HepG2 (cell line): ENCODE measurements at regions not wholly inside any gene's neighbourhood (a gene's known extent, or its start where the extent isn't known, plus 50 kb on each side); places are given as distances from the start of the nearest gene placed in this dataset.

Source experiments
- ELF3 ChIP-seq: IDR thresholded peaks from 2 replicates; pipeline ENCODE4 v1.6.1; 2016; ENCODE audit warnings: missing genetic modification reagents, missing compliant biosample characterization
- KDM2A ChIP-seq: sonication (generic); formaldehyde crosslinking; IDR thresholded peaks from 2 replicates; pipeline ENCODE4 v1.4.0; 2020; ENCODE audit warnings: low read depth, missing genetic modification reagents, borderline replicate concordance
- LCORL ChIP-seq, 2 experiments: fragments of 450-650 bp in 1 of 2; sonication (generic) in 1 of 2; formaldehyde crosslinking in 1 of 2; IDR thresholded peaks; 2 replicates each; pipeline versions ENCODE4 v1.5.0 to v1.6.1; 2017 to 2020; ENCODE audit warnings: antibody characterized with exemption in 1 of 2, missing genetic modification reagents in 1 of 2
- RFX5 ChIP-seq: IDR thresholded peaks from 2 replicates; pipeline ENCODE4 v1.6.1; 2011; ENCODE audit warnings: low read depth, low read length, improper control_type of control experiment
- SP1 ChIP-seq, 2 experiments: fragments of 450-650 bp in 1 of 2; sonication (generic) in 1 of 2; formaldehyde crosslinking in 1 of 2; IDR thresholded peaks; 2 replicates each; pipeline versions ENCODE4 v1.4.0 to v1.6.1; 2016 to 2020; ENCODE audit warnings: missing genetic modification reagents in 1 of 2
- SRSF9 ChIP-seq: fragments of 200-400 bp; formaldehyde crosslinking; IDR thresholded peaks from 2 replicates; pipeline ENCODE4 v1.6.1; 2018; ENCODE audit warnings: borderline replicate concordance, mild to moderate bottlenecking, low read depth, low read length; ENCODE audit not compliant: insufficient read depth, poor library complexity, severe bottlenecking
- SUZ12 ChIP-seq: fragments of 150-350 bp; IDR thresholded peaks from 2 replicates; pipeline ENCODE4 v1.6.1; 2014; ENCODE audit warnings: low read depth, low read length
- XBP1 ChIP-seq: sonication (generic); formaldehyde crosslinking; IDR thresholded peaks from 2 replicates; pipeline ENCODE4 v1.5.0; 2020; ENCODE audit warnings: missing genetic modification reagents
- ZNF430 ChIP-seq: sonication (generic); formaldehyde crosslinking; IDR thresholded peaks from 2 replicates; pipeline ENCODE4 v1.9.0; 2021; ENCODE audit warnings: mild to moderate bottlenecking, missing genetic modification reagents
- ZNF570 ChIP-seq: sonication (generic); formaldehyde crosslinking; IDR thresholded peaks from 2 replicates; pipeline ENCODE4 v1.4.0; 2020; ENCODE audit warnings: mild to moderate bottlenecking, missing genetic modification reagents, borderline replicate concordance
- ZNF619 ChIP-seq: sonication (generic); formaldehyde crosslinking; IDR thresholded peaks from 2 replicates; pipeline ENCODE4 v1.4.0; 2020; ENCODE audit warnings: mild to moderate bottlenecking, missing genetic modification reagents
- TF ChIP-seq, protein P1 (sequence below): sonication (generic); formaldehyde crosslinking; IDR thresholded peaks from 2 replicates; pipeline ENCODE4 v1.5.1; 2020; ENCODE audit warnings: mild to moderate bottlenecking, missing genetic modification reagents
- TF ChIP-seq, protein P2 (sequence below): sonication (generic); formaldehyde crosslinking; IDR thresholded peaks from 2 replicates; pipeline ENCODE4 v1.8.0; 2022; ENCODE audit warnings: mild to moderate bottlenecking, missing genetic modification reagents; ENCODE audit not compliant: insufficient replicate concordance
- TF ChIP-seq, protein P3 (sequence below): sonication (generic); formaldehyde crosslinking; IDR thresholded peaks from 2 replicates; pipeline ENCODE4 v1.4.0; 2020; ENCODE audit warnings: missing genetic modification reagents, borderline replicate concordance
- TF ChIP-seq, protein P4 (sequence below): sonication (generic); formaldehyde crosslinking; IDR thresholded peaks from 2 replicates; pipeline ENCODE4 v1.4.0; 2020; ENCODE audit warnings: missing genetic modification reagents, mild to moderate bottlenecking, borderline replicate concordance
- TF ChIP-seq, protein P5 (sequence below): sonication (generic); formaldehyde crosslinking; IDR thresholded peaks from 2 replicates; pipeline ENCODE4 v1.4.0; 2020; ENCODE audit warnings: missing genetic modification reagents

DNA sequence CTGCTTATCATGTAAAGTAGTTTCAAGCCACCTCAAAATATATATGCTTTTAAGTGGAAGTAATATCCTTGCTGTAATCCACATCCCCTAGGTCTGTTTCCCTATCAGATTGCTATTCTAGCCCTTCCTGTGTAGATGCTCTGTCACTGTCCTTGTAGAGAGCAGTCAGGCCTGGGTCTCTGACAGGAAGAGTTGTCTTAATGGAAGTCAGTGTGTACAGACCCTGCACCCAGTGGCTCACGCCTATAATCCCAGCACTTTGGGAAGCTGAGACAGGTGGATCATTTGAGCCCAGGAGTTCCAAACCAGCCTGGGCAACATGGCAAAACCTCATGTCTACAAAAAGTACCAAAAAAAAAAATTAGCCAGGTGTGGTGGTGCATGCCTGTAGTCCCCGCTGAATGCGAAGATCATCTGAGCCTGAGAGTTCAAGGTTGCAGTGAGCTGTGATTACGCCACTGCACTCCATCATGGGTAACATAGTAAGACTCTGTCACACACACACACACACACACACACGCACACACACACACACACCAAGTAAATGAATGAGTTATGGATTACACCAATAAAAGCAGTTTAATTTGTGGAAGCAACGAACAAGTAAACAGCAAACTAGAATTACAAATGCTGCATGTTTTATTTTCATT, 70.2 kb upstream of the DSC1 start (continued):
- TF ChIP-seq, protein P1, sequence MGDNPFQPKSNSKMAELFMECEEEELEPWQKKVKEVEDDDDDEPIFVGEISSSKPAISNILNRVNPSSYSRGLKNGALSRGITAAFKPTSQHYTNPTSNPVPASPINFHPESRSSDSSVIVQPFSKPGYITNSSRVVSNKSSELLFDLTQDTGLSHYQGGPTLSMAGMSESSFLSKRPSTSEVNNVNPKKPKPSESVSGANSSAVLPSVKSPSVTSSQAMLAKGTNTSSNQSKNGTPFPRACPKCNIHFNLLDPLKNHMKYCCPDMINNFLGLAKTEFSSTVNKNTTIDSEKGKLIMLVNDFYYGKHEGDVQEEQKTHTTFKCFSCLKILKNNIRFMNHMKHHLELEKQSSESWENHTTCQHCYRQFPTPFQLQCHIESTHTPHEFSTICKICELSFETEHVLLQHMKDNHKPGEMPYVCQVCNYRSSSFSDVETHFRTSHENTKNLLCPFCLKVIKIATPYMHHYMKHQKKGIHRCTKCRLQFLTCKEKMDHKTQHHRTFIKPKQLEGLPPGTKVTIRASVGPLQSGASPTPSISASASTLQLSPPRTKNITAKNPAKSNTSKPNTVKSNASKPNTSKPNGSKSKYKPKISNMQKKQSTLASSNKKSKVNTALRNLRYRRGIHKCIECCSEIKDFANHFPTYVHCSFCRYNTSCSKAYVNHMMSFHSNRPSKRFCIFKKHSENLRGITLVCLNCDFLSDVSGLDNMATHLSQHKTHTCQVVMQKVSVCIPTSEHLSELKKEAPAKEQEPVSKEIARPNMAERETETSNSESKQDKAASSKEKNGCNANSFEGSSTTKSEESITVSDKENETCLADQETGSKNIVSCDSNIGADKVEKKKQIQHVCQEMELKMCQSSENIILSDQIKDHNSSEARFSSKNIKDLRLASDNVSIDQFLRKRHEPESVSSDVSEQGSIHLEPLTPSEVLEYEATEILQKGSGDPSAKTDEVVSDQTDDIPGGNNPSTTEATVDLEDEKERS = 0 out of 2 replicates have a peak, but pooled peaks have one; percentile 70
- TF ChIP-seq, protein P2, sequence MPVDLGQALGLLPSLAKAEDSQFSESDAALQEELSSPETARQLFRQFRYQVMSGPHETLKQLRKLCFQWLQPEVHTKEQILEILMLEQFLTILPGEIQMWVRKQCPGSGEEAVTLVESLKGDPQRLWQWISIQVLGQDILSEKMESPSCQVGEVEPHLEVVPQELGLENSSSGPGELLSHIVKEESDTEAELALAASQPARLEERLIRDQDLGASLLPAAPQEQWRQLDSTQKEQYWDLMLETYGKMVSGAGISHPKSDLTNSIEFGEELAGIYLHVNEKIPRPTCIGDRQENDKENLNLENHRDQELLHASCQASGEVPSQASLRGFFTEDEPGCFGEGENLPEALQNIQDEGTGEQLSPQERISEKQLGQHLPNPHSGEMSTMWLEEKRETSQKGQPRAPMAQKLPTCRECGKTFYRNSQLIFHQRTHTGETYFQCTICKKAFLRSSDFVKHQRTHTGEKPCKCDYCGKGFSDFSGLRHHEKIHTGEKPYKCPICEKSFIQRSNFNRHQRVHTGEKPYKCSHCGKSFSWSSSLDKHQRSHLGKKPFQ (CRISPR knock-in tag) = no peak
- TF ChIP-seq ZNF430 (CRISPR knock-in tag) = 0 out of 2 replicates have a peak, but pooled peaks have one; percentile 42
- no peak for TF ChIP-seq RFX5
- no peak for TF ChIP-seq SUZ12
- no peak for TF ChIP-seq ZNF570 (CRISPR knock-in tag)
- no peak for TF ChIP-seq LCORL (IDR thresholded peaks at IDR 0.05)
- peak; percentile 73; the same call in 1 of the 2 replicates for TF ChIP-seq LCORL (CRISPR knock-in tag; IDR thresholded peaks at IDR 0.05)
- no peak for TF ChIP-seq XBP1
- 0 out of 2 replicates have a peak, but pooled peaks have one; percentile 12 for TF ChIP-seq ELF3 (CRISPR knock-in tag)
- no peak for TF ChIP-seq ZNF619
- no peak for TF ChIP-seq SP1 (IDR thresholded peaks at IDR 0.05)
- TF ChIP-seq SP1 (CRISPR knock-in tag; IDR thresholded peaks at IDR 0.05) = no peak
- no peak for TF ChIP-seq SRSF9
- TF ChIP-seq, protein P3, sequence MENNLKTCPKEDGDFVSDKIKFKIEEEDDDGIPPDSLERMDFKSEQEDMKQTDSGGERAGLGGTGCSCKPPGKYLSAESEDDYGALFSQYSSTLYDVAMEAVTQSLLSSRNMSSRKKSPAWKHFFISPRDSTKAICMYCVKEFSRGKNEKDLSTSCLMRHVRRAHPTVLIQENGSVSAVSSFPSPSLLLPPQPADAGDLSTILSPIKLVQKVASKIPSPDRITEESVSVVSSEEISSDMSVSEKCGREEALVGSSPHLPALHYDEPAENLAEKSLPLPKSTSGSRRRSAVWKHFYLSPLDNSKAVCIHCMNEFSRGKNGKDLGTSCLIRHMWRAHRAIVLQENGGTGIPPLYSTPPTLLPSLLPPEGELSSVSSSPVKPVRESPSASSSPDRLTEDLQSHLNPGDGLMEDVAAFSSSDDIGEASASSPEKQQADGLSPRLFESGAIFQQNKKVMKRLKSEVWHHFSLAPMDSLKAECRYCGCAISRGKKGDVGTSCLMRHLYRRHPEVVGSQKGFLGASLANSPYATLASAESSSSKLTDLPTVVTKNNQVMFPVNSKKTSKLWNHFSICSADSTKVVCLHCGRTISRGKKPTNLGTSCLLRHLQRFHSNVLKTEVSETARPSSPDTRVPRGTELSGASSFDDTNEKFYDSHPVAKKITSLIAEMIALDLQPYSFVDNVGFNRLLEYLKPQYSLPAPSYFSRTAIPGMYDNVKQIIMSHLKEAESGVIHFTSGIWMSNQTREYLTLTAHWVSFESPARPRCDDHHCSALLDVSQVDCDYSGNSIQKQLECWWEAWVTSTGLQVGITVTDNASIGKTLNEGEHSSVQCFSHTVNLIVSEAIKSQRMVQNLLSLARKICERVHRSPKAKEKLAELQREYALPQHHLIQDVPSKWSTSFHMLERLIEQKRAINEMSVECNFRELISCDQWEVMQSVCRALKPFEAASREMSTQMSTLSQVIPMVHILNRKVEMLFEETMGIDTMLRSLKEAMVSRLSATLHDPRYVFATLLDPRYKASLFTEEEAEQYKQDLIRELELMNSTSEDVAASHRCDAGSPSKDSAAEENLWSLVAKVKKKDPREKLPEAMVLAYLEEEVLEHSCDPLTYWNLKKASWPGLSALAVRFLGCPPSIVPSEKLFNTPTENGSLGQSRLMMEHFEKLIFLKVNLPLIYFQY (CRISPR knock-in tag) = no peak
- TF ChIP-seq, protein P4, sequence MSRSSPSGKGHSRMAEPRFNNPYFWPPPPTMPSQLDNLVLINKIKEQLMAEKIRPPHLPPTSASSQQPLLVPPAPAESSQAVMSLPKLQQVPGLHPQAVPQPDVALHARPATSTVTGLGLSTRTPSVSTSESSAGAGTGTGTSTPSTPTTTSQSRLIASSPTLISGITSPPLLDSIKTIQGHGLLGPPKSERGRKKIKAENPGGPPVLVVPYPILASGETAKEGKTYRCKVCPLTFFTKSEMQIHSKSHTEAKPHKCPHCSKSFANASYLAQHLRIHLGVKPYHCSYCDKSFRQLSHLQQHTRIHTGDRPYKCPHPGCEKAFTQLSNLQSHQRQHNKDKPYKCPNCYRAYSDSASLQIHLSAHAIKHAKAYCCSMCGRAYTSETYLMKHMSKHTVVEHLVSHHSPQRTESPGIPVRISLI (CRISPR knock-in tag) = peak; percentile 82; the same call in 1 of the 2 replicates
- TF ChIP-seq KDM2A (CRISPR knock-in tag) = no peak
- TF ChIP-seq, protein P5, sequence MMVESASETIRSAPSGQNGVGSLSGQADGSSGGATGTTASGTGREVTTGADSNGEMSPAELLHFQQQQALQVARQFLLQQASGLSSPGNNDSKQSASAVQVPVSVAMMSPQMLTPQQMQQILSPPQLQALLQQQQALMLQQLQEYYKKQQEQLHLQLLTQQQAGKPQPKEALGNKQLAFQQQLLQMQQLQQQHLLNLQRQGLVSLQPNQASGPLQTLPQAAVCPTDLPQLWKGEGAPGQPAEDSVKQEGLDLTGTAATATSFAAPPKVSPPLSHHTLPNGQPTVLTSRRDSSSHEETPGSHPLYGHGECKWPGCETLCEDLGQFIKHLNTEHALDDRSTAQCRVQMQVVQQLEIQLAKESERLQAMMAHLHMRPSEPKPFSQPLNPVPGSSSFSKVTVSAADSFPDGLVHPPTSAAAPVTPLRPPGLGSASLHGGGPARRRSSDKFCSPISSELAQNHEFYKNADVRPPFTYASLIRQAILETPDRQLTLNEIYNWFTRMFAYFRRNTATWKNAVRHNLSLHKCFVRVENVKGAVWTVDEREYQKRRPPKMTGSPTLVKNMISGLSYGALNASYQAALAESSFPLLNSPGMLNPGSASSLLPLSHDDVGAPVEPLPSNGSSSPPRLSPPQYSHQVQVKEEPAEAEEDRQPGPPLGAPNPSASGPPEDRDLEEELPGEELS = peak; percentile 53; the same call in 1 of the 2 replicates
